T follicular helper cell (primary cell): ENCODE measurements at regions not wholly inside any gene's neighbourhood (a gene's known extent, or its start where the extent isn't known, plus 50 kb on each side); places are given as distances from the start of the nearest gene placed in this dataset.
"Not testable (repeated sequence)": the region's sequence is repeated elsewhere in the genome, so short reads cannot be mapped to it uniquely, and the experiment has no call there.

Experiments
- DNase-seq: peaks from one replicate; pipeline ENCODE4 v3.0.0-alpha.2; 2020; ENCODE audit warnings: low read depth

- DNase-seq, result no peak
Observed at GRCh38 chr13:44054525-44054924, 174.8 kb downstream of the LACC1 start.

- DNase-seq, result not testable (repeated sequence)
Observed at GRCh38 chr13:44055681-44056080, 176.0 kb downstream of the LACC1 start.

- DNase-seq, result no peak
Observed at GRCh38 chr13:44058067-44058466, 178.4 kb downstream of the LACC1 start.

- no peak for DNase-seq
Observed at GRCh38 chr13:44058624-44059215, 179.0 kb downstream of the LACC1 start.

- no peak for DNase-seq
Observed at GRCh38 chr13:44061876-44062275, 182.2 kb downstream of the LACC1 start.

GRCh38 chr13:44063467-44063866 lies 183.8 kb downstream of the LACC1 start:
- no peak for DNase-seq

- no peak for DNase-seq
Observed at GRCh38 chr13:44063881-44064280, 184.2 kb downstream of the LACC1 start.

- no peak for DNase-seq
Observed at GRCh38 chr13:44064357-44064756, 184.7 kb downstream of the LACC1 start.

GRCh38 chr13:44068169-44068568 lies 188.5 kb downstream of the LACC1 start:
- no peak for DNase-seq

GRCh38 chr13:44068737-44069136 lies 189.0 kb downstream of the LACC1 start:
- DNase-seq, result no peak

GRCh38 chr13:44072536-44072935 lies 192.8 kb downstream of the LACC1 start:
- DNase-seq, result no peak

- DNase-seq, result no peak
Observed at GRCh38 chr13:44074611-44075010, 194.9 kb downstream of the LACC1 start.

GRCh38 chr13:44075113-44075512 lies 195.4 kb downstream of the LACC1 start:
- DNase-seq, result no peak

GRCh38 chr13:44078806-44079376 lies 199.2 kb downstream of the LACC1 start:
- no peak for DNase-seq

- DNase-seq, result no peak
Observed at GRCh38 chr13:44079413-44080205, 199.9 kb downstream of the LACC1 start.

- no peak for DNase-seq
Observed at GRCh38 chr13:44084146-44084545, 204.4 kb downstream of the LACC1 start.

GRCh38 chr13:44086389-44086788 lies 206.7 kb downstream of the LACC1 start:
- DNase-seq, result no peak

GRCh38 chr13:44088411-44088810 lies 208.7 kb downstream of the LACC1 start:
- DNase-seq, result no peak

GRCh38 chr13:44088991-44089413 lies 209.3 kb downstream of the LACC1 start:
- DNase-seq, result no peak

GRCh38 chr13:44089452-44089851 lies 209.7 kb downstream of the LACC1 start:
- DNase-seq, result no peak

GRCh38 chr13:44092078-44092970 lies 212.6 kb downstream of the LACC1 start:
- DNase-seq, result no peak
